ENCODE measurements at regions not wholly inside any gene's neighbourhood (a gene's known extent, or its start where the extent isn't known, plus 50 kb on each side); places are given as distances from the start of the nearest gene placed in this dataset.

DNA sequence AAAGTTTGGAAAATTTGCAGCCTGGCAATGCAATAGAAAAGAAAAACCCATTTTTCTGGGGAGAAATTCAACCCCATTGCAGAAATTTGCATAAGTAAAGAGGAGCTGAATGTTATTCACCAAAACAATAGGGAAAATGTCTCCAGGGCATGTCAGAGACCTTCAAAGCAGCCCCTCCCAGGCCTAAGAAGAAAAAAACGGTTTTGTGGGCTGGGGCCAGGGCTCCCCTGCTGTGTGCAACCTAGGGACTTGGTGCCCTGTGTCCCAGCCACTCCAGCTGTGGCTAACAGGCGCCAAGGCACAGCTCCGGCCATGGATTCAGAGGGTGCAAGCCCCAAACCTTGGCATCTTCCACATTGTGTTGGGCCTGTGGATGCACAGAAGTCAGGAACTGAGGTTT is 224.5 kb downstream of the TXNL1 start:
- Histone ChIP-seq H3K4me1 (ENCODE audit: insufficient read depth, low read length, severe bottlenecking) (no peaks in the 10 kb centered on the region), H3K27ac (ENCODE audit: low read depth, low read length, poor library complexity, severe bottlenecking) (no peak overlapping the region), H2AFZ (ENCODE audit: low read length) (no peak overlapping the region), H3K4me2 (ENCODE audit: low read length) (no peak overlapping the region), H3K9ac (ENCODE audit: low read length) (no peak overlapping the region), H3K9me2 (ENCODE audit: low read depth, low read length) (no peaks in the 10 kb centered on the region), H4K20me1 (ENCODE audit: insufficient read depth, low read length) (no peaks in the 10 kb centered on the region), H3K27me3 (ENCODE audit: insufficient read depth, low read length) (no peaks in the 10 kb centered on the region), H3K79me2 (ENCODE audit: insufficient read depth, low read length) (no peaks in the 10 kb centered on the region), H3K9me3 (ENCODE audit: low read length) (no peaks in the 10 kb centered on the region), H3K4me3 (ENCODE audit: low read depth, low read length, poor library complexity, severe bottlenecking) (no peak overlapping the region), H3F3A (ENCODE audit: insufficient read depth, low read length) (no peaks in the 10 kb centered on the region), H3K36me3 (ENCODE audit: insufficient read depth, low read length) (no peaks in the 10 kb centered on the region)
- TF ChIP-seq, protein P1, sequence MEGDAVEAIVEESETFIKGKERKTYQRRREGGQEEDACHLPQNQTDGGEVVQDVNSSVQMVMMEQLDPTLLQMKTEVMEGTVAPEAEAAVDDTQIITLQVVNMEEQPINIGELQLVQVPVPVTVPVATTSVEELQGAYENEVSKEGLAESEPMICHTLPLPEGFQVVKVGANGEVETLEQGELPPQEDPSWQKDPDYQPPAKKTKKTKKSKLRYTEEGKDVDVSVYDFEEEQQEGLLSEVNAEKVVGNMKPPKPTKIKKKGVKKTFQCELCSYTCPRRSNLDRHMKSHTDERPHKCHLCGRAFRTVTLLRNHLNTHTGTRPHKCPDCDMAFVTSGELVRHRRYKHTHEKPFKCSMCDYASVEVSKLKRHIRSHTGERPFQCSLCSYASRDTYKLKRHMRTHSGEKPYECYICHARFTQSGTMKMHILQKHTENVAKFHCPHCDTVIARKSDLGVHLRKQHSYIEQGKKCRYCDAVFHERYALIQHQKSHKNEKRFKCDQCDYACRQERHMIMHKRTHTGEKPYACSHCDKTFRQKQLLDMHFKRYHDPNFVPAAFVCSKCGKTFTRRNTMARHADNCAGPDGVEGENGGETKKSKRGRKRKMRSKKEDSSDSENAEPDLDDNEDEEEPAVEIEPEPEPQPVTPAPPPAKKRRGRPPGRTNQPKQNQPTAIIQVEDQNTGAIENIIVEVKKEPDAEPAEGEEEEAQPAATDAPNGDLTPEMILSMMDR (IDR thresholded peaks at IDR 0.05; ENCODE audit: low read length): no peak
- no peak for TF ChIP-seq EZH2 (IDR thresholded peaks at IDR 0.05; ENCODE audit: borderline replicate concordance, low read length)

DNA sequence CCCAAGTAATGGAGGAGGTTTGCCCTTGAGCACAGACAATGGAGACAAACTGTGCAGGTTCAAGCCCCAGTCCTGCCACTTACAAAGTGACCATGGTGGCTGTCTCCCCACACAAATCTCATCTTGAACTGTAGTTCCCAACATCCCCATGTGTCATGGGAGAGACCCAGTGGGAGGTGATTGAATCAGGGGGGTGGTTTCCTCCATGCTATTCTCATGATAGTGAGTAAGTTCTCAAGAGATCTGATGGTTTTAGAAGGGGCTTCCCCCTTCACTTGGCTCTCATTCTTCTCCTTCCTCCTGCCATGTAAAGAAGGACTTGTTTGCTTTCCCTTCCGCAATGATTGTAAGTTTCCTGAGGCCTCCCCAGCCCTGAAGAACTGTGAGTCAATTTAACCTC is 225.4 kb downstream of the TXNL1 start:
- Histone ChIP-seq H3K79me2 (ENCODE audit: insufficient read depth, low read length) (no peaks in the 10 kb centered on the region), H3K4me1 (ENCODE audit: insufficient read depth, low read length, severe bottlenecking) (no peaks in the 10 kb centered on the region), H4K20me1 (ENCODE audit: insufficient read depth, low read length) (no peaks in the 10 kb centered on the region), H3K9me3 (ENCODE audit: low read length) (no peaks in the 10 kb centered on the region), H3K27me3 (ENCODE audit: insufficient read depth, low read length) (no peaks in the 10 kb centered on the region), H3K4me3 (ENCODE audit: low read depth, low read length, poor library complexity, severe bottlenecking) (no peak overlapping the region), H3K27ac (ENCODE audit: low read depth, low read length, poor library complexity, severe bottlenecking) (no peak overlapping the region), H3K9me2 (ENCODE audit: low read depth, low read length) (no peaks in the 10 kb centered on the region), H3K9ac (ENCODE audit: low read length) (no peak overlapping the region), H2AFZ (ENCODE audit: low read length) (no peak overlapping the region), H3K36me3 (ENCODE audit: insufficient read depth, low read length) (no peaks in the 10 kb centered on the region), H3K4me2 (ENCODE audit: low read length) (no peak overlapping the region), H3F3A (ENCODE audit: insufficient read depth, low read length) (no peaks in the 10 kb centered on the region)
- TF ChIP-seq EZH2 (IDR thresholded peaks at IDR 0.05; ENCODE audit: borderline replicate concordance, low read length): no peak
- TF ChIP-seq, protein P1 (IDR thresholded peaks at IDR 0.05; ENCODE audit: low read length): no peak

DNA sequence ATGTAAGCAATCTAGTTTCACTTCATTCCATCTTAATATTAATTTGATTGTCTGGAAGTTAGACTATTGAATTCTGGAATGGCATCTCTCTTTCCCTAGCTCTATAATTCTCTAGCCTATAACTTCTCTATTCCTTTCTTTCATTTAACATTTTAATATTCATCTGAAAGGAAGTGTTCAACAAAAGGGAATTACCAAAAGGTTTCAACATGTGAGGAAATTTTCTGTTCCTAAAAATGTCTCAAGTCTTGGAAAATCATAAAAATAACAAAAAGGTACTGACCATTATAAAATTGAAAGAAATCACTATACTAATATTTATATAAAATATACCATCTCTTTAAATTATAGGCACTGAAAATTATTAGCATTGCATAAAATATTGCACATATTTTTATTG is 228.7 kb downstream of the TXNL1 start:
- H3K4me2 ChIP-seq (ENCODE audit: low read length): no peak overlapping the region
- no peaks in the 10 kb centered on the region for H3K4me1 ChIP-seq (ENCODE audit: insufficient read depth, low read length, severe bottlenecking)
- no peaks in the 10 kb centered on the region for H3K9me3 ChIP-seq (ENCODE audit: low read length)
- H3K27ac ChIP-seq (ENCODE audit: low read depth, low read length, poor library complexity, severe bottlenecking): no peak overlapping the region
- H3K9me2 ChIP-seq (ENCODE audit: low read depth, low read length): no peaks in the 10 kb centered on the region
- no peaks in the 10 kb centered on the region for H3K27me3 ChIP-seq (ENCODE audit: insufficient read depth, low read length)
- no peaks in the 10 kb centered on the region for H3K79me2 ChIP-seq (ENCODE audit: insufficient read depth, low read length)
- no peak overlapping the region for H3K4me3 ChIP-seq (ENCODE audit: low read depth, low read length, poor library complexity, severe bottlenecking)
- no peak overlapping the region for H3K9ac ChIP-seq (ENCODE audit: low read length)
- no peaks in the 10 kb centered on the region for H4K20me1 ChIP-seq (ENCODE audit: insufficient read depth, low read length)
- H3F3A ChIP-seq (ENCODE audit: insufficient read depth, low read length): no peaks in the 10 kb centered on the region
- TF ChIP-seq, protein P1 (IDR thresholded peaks at IDR 0.05; ENCODE audit: low read length): no peak
- TF ChIP-seq EZH2 (IDR thresholded peaks at IDR 0.05; ENCODE audit: borderline replicate concordance, low read length): no peak
- no peak overlapping the region for H2AFZ ChIP-seq (ENCODE audit: low read length)
- H3K36me3 ChIP-seq (ENCODE audit: insufficient read depth, low read length): no peaks in the 10 kb centered on the region

Data from OCI-LY1 (cell line).